Activated CD4-positive, alpha-beta T cell treated with anti-CD3 and anti-CD28 coated beads, Interleukin-2, amount 50 U/mL, for 4 hours (primary cell): ENCODE measurements at regions not wholly inside any gene's neighbourhood (a gene's known extent, or its start where the extent isn't known, plus 50 kb on each side); places are given as distances from the start of the nearest gene placed in this dataset.

ENCODE experiments used
- DNase-seq, 2 experiments: peaks; one replicate each; pipeline ENCODE4 v3.0.0-alpha.2; 2020

- DNase-seq, result peak in 1 of 2 experiments; percentile 12
These were observed 51.9 kb upstream of the USP47 start for GRCh38 chr11:11789735-11790369.

- DNase-seq, result no peak
These were observed 53.6 kb upstream of the USP47 start for GRCh38 chr11:11788063-11788710.

GRCh38 chr11:11787305-11788062, 54.3 kb upstream of the USP47 start:
- DNase-seq, result peak; percentile 64 to 69

- DNase-seq, result no peak
These were observed 55.0 kb upstream of the USP47 start for GRCh38 chr11:11786771-11787170.

- no peak for DNase-seq
These were observed 55.5 kb upstream of the USP47 start for GRCh38 chr11:11786234-11786633.

- DNase-seq, result no peak
These were observed 59.2 kb upstream of the USP47 start for GRCh38 chr11:11782532-11783110.

- DNase-seq, result no peak
These were observed 60.9 kb upstream of the USP47 start for GRCh38 chr11:11780858-11781257.

- no peak for DNase-seq
These were observed 61.8 kb upstream of the USP47 start for GRCh38 chr11:11779975-11780374.

- no peak for DNase-seq
These were observed 63.9 kb upstream of the USP47 start for GRCh38 chr11:11777897-11778296.

GRCh38 chr11:11776714-11777113, 65.1 kb upstream of the USP47 start:
- DNase-seq, result no peak

- no peak for DNase-seq
These were observed 66.8 kb upstream of the USP47 start for GRCh38 chr11:11774928-11775327.

- no peak for DNase-seq
These were observed 68.8 kb upstream of the USP47 start for GRCh38 chr11:11772865-11773515.

- no peak for DNase-seq
These were observed 70.8 kb upstream of the USP47 start for GRCh38 chr11:11770921-11771486.

- no peak for DNase-seq
These were observed 71.5 kb upstream of the USP47 start for GRCh38 chr11:11770296-11770695.

GRCh38 chr11:11769782-11770181, 72.0 kb upstream of the USP47 start:
- no peak for DNase-seq

- no peak for DNase-seq
These were observed 72.4 kb upstream of the USP47 start for GRCh38 chr11:11769362-11769761.

GRCh38 chr11:11764423-11764803, 77.4 kb upstream of the USP47 start:
- no peak for DNase-seq

- no peak for DNase-seq
These were observed 77.9 kb upstream of the USP47 start for GRCh38 chr11:11763796-11764422.

- DNase-seq, result no peak
These were observed 80.9 kb upstream of the USP47 start for GRCh38 chr11:11760838-11761237.

- DNase-seq, result no peak
These were observed 83.1 kb upstream of the USP47 start for GRCh38 chr11:11758603-11759196.

- DNase-seq, result no peak
These were observed 83.9 kb upstream of the USP47 start for GRCh38 chr11:11757909-11758308.

GRCh38 chr11:11756718-11757117, 85.1 kb upstream of the USP47 start:
- DNase-seq, result no peak
